IMR-90 (cell line): ENCODE measurements at regions not wholly inside any gene's neighbourhood (a gene's known extent, or its start where the extent isn't known, plus 50 kb on each side); places are given as distances from the start of the nearest gene placed in this dataset.

Experiments
- ATAC-seq: fragments of 200-7000 bp; cut with Tn5 transposase; 2 replicates; pipeline ENCODE4 v1.9.1; 2020; ENCODE audit warnings: low read depth, mild to moderate bottlenecking, moderate library complexity
- BruUV-seq: library from RNA; stranded (reverse); fragments of 400-500 nt; replicated peaks from 2 replicates; lab custom pipeline; 2021; lab: Mats Ljungman, UMichigan
- CTCF ChIA-PET: fragments of 300-600 bp; formaldehyde crosslinking; extraction: SDS; loops from one replicate; lab custom pipeline; 2021; ENCODE audit warnings: antibody characterized with exemption; lab: Yijun Ruan, JAX
- POLR2A ChIA-PET: fragments of 300-600 bp; sonication (Branson Sonifier 250); formaldehyde crosslinking; loops from one replicate; lab custom pipeline; 2022; ENCODE audit warnings: antibody characterized with exemption; ENCODE audit not compliant: unreplicated experiment; lab: Charles Lee
- DNase-seq: peaks from one replicate; pipeline ENCODE4 v3.0.0; 2013
- H2AFZ ChIP-seq: replicated peaks from 2 replicates; pipeline ENCODE3; 2013; ENCODE audit warnings: low read length, mild to moderate bottlenecking; ENCODE audit not compliant: poor library complexity
- H2AK5ac ChIP-seq: 2 replicates; pipeline ENCODE4 v1.6.1; 2013; ENCODE audit warnings: low read depth, low read length, inconsistent platforms
- H2AK9ac ChIP-seq: replicated peaks from 2 replicates; pipeline ENCODE3; 2013; ENCODE audit warnings: mild to moderate bottlenecking, low read depth, low read length, moderate library complexity; ENCODE audit not compliant: poor library complexity
- H2BK120ac ChIP-seq: 2 replicates; pipeline ENCODE4 v1.6.1; 2013; ENCODE audit warnings: low read depth, low read length, inconsistent platforms
- H2BK15ac ChIP-seq: 3 replicates; pipeline ENCODE4 v1.6.1; 2013; ENCODE audit warnings: low read depth, low read length, inconsistent platforms
- H2BK20ac ChIP-seq: 2 replicates; pipeline ENCODE4 v1.6.1; 2013; ENCODE audit warnings: low read depth, mild to moderate bottlenecking, inconsistent platforms, low read length, moderate library complexity
- H2BK5ac ChIP-seq: 2 replicates; pipeline ENCODE4 v1.6.1; 2013; ENCODE audit warnings: mild to moderate bottlenecking, low read depth, low read length, inconsistent platforms; ENCODE audit not compliant: poor library complexity, severe bottlenecking
- H3K14ac ChIP-seq: replicated peaks from 2 replicates; pipeline ENCODE4 v1.6.1; 2013; ENCODE audit warnings: low read depth, low read length, inconsistent platforms
- H3K18ac ChIP-seq: 2 replicates; pipeline ENCODE4 v1.6.1; 2013; ENCODE audit warnings: low read depth, low read length, control low read depth
- H3K23ac ChIP-seq: 2 replicates; pipeline ENCODE4 v1.6.1; 2013; ENCODE audit warnings: low read depth, low read length, inconsistent platforms
- H3K27ac ChIP-seq: 2 replicates; pipeline ENCODE4 v1.5.1; 2013; ENCODE audit warnings: mild to moderate bottlenecking, control low read depth, low read length; ENCODE audit not compliant: insufficient read depth
- H3K27me3 ChIP-seq: 2 replicates; pipeline ENCODE4 v1.6.1; 2013; ENCODE audit warnings: low read length; ENCODE audit not compliant: control insufficient read depth, insufficient read depth
- H3K36me3 ChIP-seq: 2 replicates; pipeline ENCODE4 v1.6.1; 2013; ENCODE audit warnings: low read length, mixed read lengths; ENCODE audit not compliant: control insufficient read depth, insufficient read depth
- H3K4ac ChIP-seq: 2 replicates; pipeline ENCODE4 v1.6.1; 2013; ENCODE audit warnings: low read depth, low read length, inconsistent platforms
- H3K4me1 ChIP-seq: 2 replicates; pipeline ENCODE4 v1.6.1; 2013; ENCODE audit warnings: low read length, mixed read lengths; ENCODE audit not compliant: control insufficient read depth, insufficient read depth
- H3K4me2 ChIP-seq: 2 replicates; pipeline ENCODE4 v1.6.1; 2013; ENCODE audit warnings: low read depth, mild to moderate bottlenecking, control low read depth, low read length, moderate library complexity
- H3K4me3 ChIP-seq: 2 replicates; pipeline ENCODE4 v1.5.1; 2013; ENCODE audit warnings: low read depth, mild to moderate bottlenecking, control low read depth, low read length, moderate library complexity; ENCODE audit not compliant: insufficient read depth
- H3K56ac ChIP-seq: 2 replicates; pipeline ENCODE4 v1.6.1; 2013; ENCODE audit warnings: low read length, inconsistent platforms; ENCODE audit not compliant: insufficient read depth; ENCODE audit errors: extremely low read depth
- H3K79me1 ChIP-seq, 2 experiments: 2 replicates each; pipeline ENCODE4 v1.6.1; 2013; ENCODE audit warnings: low read length in 2 of 2, inconsistent platforms in 1 of 2, low read depth in 1 of 2
- H3K9ac ChIP-seq: 2 replicates; pipeline ENCODE4 v1.6.1; 2013; ENCODE audit warnings: low read depth, low read length, control low read depth
- H3K9me1 ChIP-seq: 2 replicates; pipeline ENCODE4 v1.6.1; 2013; ENCODE audit warnings: low read length, inconsistent platforms; ENCODE audit not compliant: insufficient read depth
- H3K9me3 ChIP-seq: 2 replicates; pipeline ENCODE4 v1.6.1; 2013; ENCODE audit warnings: low read length; ENCODE audit not compliant: control insufficient read depth, insufficient read depth
- H4K20me1 ChIP-seq: 2 replicates; pipeline ENCODE4 v1.6.1; 2013; ENCODE audit warnings: low read length, inconsistent platforms; ENCODE audit not compliant: insufficient read depth
- H4K5ac ChIP-seq: 2 replicates; pipeline ENCODE4 v1.6.1; 2013; ENCODE audit warnings: mild to moderate bottlenecking, low read depth, low read length, control low read depth
- H4K8ac ChIP-seq, 2 experiments: 2 replicates each; pipeline ENCODE4 v1.6.1; 2013; ENCODE audit warnings: low read depth in 2 of 2, low read length in 2 of 2, control low read depth in 1 of 2, inconsistent platforms in 1 of 2
- H4K91ac ChIP-seq: 2 replicates; pipeline ENCODE4 v1.6.1; 2013; ENCODE audit warnings: low read depth, low read length, inconsistent platforms; ENCODE audit not compliant: insufficient read depth
- BHLHE40 ChIP-seq: fragments of 150-350 bp; IDR thresholded peaks from 2 replicates; pipeline ENCODE4 v1.6.1; 2016; ENCODE audit warnings: mild to moderate bottlenecking, low read depth, low read length
- CTCF ChIP-seq: conservative IDR thresholded peaks from 2 replicates; pipeline ENCODE4 v1.5.1; 2012; ENCODE audit warnings: mild to moderate bottlenecking, low read depth, low read length, improper control_type of control experiment
- FOS ChIP-seq: fragments of 150-350 bp; IDR thresholded peaks from 2 replicates; pipeline ENCODE4 v1.6.1; 2016; ENCODE audit warnings: low read depth, low read length
- MAFK ChIP-seq: IDR thresholded peaks from 2 replicates; pipeline ENCODE4 v1.6.1; 2012; ENCODE audit warnings: low read depth, low read length, improper control_type of control experiment
- MAZ ChIP-seq: IDR thresholded peaks from 2 replicates; pipeline ENCODE4 v1.6.1; 2012; ENCODE audit warnings: low read depth, mild to moderate bottlenecking, low read length, improper control_type of control experiment, moderate library complexity, borderline replicate concordance
- MXI1 ChIP-seq: IDR thresholded peaks from 2 replicates; pipeline ENCODE4 v1.6.1; 2012; ENCODE audit warnings: low read depth, mild to moderate bottlenecking, low read length, moderate library complexity, borderline replicate concordance
- NFE2L2 ChIP-seq: fragments of 150-350 bp; IDR thresholded peaks from 2 replicates; pipeline ENCODE4 v1.6.1; 2016; ENCODE audit warnings: low read depth, mild to moderate bottlenecking, low read length
- POLR2A ChIP-seq: IDR thresholded peaks from 2 replicates; pipeline ENCODE4 v1.6.1; 2012; ENCODE audit warnings: mild to moderate bottlenecking, low read depth, low read length
- RCOR1 ChIP-seq: IDR thresholded peaks from 2 replicates; pipeline ENCODE4 v1.6.1; 2012; ENCODE audit warnings: mild to moderate bottlenecking, low read length, improper control_type of control experiment; ENCODE audit not compliant: insufficient replicate concordance
- SMC3 ChIP-seq: fragments of 150-350 bp; IDR thresholded peaks from 2 replicates; pipeline ENCODE4 v1.6.1; 2016; ENCODE audit warnings: low read depth, mild to moderate bottlenecking, antibody characterized with exemption, low read length, moderate library complexity
- USF2 ChIP-seq: fragments of 150-350 bp; IDR thresholded peaks from 2 replicates; pipeline ENCODE4 v1.6.1; 2017; ENCODE audit warnings: mild to moderate bottlenecking, antibody characterized with exemption, low read length, low read depth
- WGBS, 2 experiments: methylation state at CpG; one replicate each; pipeline versions ENCODE4 v1.1.5 to v1.1.7; 2013; ENCODE audit warnings: missing lambda C conversion rate in 2 of 2; ENCODE audit not compliant: insufficient read length in 1 of 2; ENCODE audit errors: extremely low coverage in 2 of 2; 5-methylcytosine and 5-hydroxymethylcytosine counted together
- dilution Hi-C: fragments of 300-500 bp; cut with HindIII; formaldehyde crosslinking; loops from one replicate; pipeline ENCODE4 v1.14.3; 2018; ENCODE audit warnings: low sequenced_read_pairs; ENCODE audit not compliant: unreplicated experiment
- in situ Hi-C: fragments of 300-500 bp; cut with MboI; formaldehyde crosslinking; loops from 3 replicates; pipeline ENCODE4 v1.14.3; 2019; ENCODE audit warnings: low sequenced_read_pairs, inconsistent platforms, mixed read lengths
- intact Hi-C: fragments of 100-400 bp; cut with micrococcal nuclease; formaldehyde crosslinking; loops from 2 replicates; pipeline ENCODE4 v1.10.0; 2022

GRCh38 chr3:36132214-36132613, 248.1 kb upstream of the STAC start:
- no peak for ATAC-seq
- CTCF ChIA-PET: no interaction called here

More at GRCh38 chr3:36132214-36132613, 248.1 kb upstream of the STAC start:
- H2AFZ ChIP-seq: no peak overlapping the region
- H3K27ac ChIP-seq: no peak overlapping the region
- no peak overlapping the region for H3K4me2 ChIP-seq
- no peak for DNase-seq
- TF ChIP-seq RCOR1 (no peak), MAFK (no peak), MAZ (no peak), USF2 (no peak), MXI1 (no peak), CTCF (no peak), SMC3 (no peak), FOS (no peak), NFE2L2 (no peak), BHLHE40 (no peak), POLR2A (no peak)
- dilution Hi-C loops: no loop called here
- in situ Hi-C loops: no loop called here
- POLR2A ChIA-PET: no interaction called here
- intact Hi-C loops: no loop called here
- H3K14ac ChIP-seq: no peak overlapping the region
- no peak overlapping the region for H2BK5ac ChIP-seq
- H4K91ac ChIP-seq: no peak overlapping the region
- BruUV-seq: no TSS peak
- H3K18ac ChIP-seq: no peak overlapping the region
- H2AK5ac ChIP-seq: no peak overlapping the region
- no peaks in the 10 kb centered on the region for H3K36me3 ChIP-seq
- H3K9ac ChIP-seq: no peak overlapping the region
- H3K79me1 ChIP-seq: no peaks in the 10 kb centered on the region
- H2BK120ac ChIP-seq: no peak overlapping the region
- H2BK20ac ChIP-seq: no peak overlapping the region
- no peak overlapping the region for H2BK15ac ChIP-seq
- H3K27me3 ChIP-seq: no peaks in the 10 kb centered on the region
- H3K9me3 ChIP-seq: peaks cover 5% of the 10 kb centered on the region
- WGBS, 2 experiments: no CpG with 5 or more reads among the region's 2 CpGs
- no peak overlapping the region for H3K4me3 ChIP-seq
- H3K4ac ChIP-seq: no peak overlapping the region
- H2AK9ac ChIP-seq: no peak overlapping the region
- H4K20me1 ChIP-seq: no peaks in the 10 kb centered on the region
- H3K9me1 ChIP-seq: no peaks in the 10 kb centered on the region
- H4K5ac ChIP-seq: no peak overlapping the region
- no peak overlapping the region for H3K23ac ChIP-seq
- no peak overlapping the region for H4K8ac ChIP-seq
- no peak overlapping the region for H3K56ac ChIP-seq
- no peaks in the 10 kb centered on the region for H3K4me1 ChIP-seq
